DOHH2 (cell line): ENCODE measurements at regions not wholly inside any gene's neighbourhood (a gene's known extent, or its start where the extent isn't known, plus 50 kb on each side); places are given as distances from the start of the nearest gene placed in this dataset.

Source experiments
- H3F3A ChIP-seq: fragments of 200-600 bp; sonication (generic), shearing (Covaris generic); 2 replicates; pipeline ENCODE4 v1.6.0; 2016; ENCODE audit warnings: antibody characterized with exemption, mild to moderate bottlenecking; ENCODE audit not compliant: control insufficient read depth, insufficient read depth
- H3K27ac ChIP-seq: fragments of 200-600 bp; sonication (generic); 2 replicates; pipeline ENCODE4 v1.5.1; 2014; ENCODE audit warnings: low read depth, mild to moderate bottlenecking, low read length, moderate library complexity
- H3K27me3 ChIP-seq: fragments of 200-600 bp; sonication (generic); 2 replicates; pipeline ENCODE4 v1.6.1; 2014; ENCODE audit warnings: mild to moderate bottlenecking, low read length, mixed read lengths; ENCODE audit not compliant: control insufficient read depth
- H3K36me3 ChIP-seq: fragments of 200-600 bp; sonication (generic); 2 replicates; pipeline ENCODE4 v1.6.1; 2014; ENCODE audit warnings: mild to moderate bottlenecking, low read length, moderate library complexity, mixed read lengths; ENCODE audit not compliant: control insufficient read depth
- H3K4me1 ChIP-seq: fragments of 200-600 bp; sonication (generic); 2 replicates; pipeline ENCODE4 v1.6.1; 2014; ENCODE audit warnings: mild to moderate bottlenecking, low read length, mixed read lengths; ENCODE audit not compliant: control insufficient read depth
- H3K4me2 ChIP-seq: fragments of 200-600 bp; sonication (generic); 2 replicates; pipeline ENCODE4 v1.6.0; 2014; ENCODE audit warnings: mild to moderate bottlenecking, low read length, moderate library complexity
- H3K4me3 ChIP-seq: fragments of 200-600 bp; sonication (generic); 2 replicates; pipeline ENCODE4 v1.5.1; 2014; ENCODE audit warnings: mild to moderate bottlenecking, low read length, mixed read lengths
- H3K79me2 ChIP-seq: fragments of 200-600 bp; sonication (generic); 2 replicates; pipeline ENCODE4 v1.6.1; 2014; ENCODE audit warnings: mild to moderate bottlenecking, low read length, mixed read lengths; ENCODE audit not compliant: control insufficient read depth
- H3K9me2 ChIP-seq: fragments of 200-600 bp; sonication (generic); replicated peaks from 2 replicates; pipeline ENCODE4 v1.6.1; 2014; ENCODE audit warnings: mild to moderate bottlenecking, low read length, mixed read lengths; ENCODE audit not compliant: control insufficient read depth
- H3K9me3 ChIP-seq: fragments of 200-600 bp; sonication (generic); 2 replicates; pipeline ENCODE4 v1.6.1; 2014; ENCODE audit warnings: antibody characterized with exemption, low read length, mixed read lengths; ENCODE audit not compliant: control insufficient read depth, insufficient read depth
- H4K20me1 ChIP-seq: fragments of 200-600 bp; sonication (generic); 2 replicates; pipeline ENCODE4 v1.6.0; 2014; ENCODE audit warnings: low read depth, mild to moderate bottlenecking, antibody characterized with exemption, low read length, moderate library complexity; ENCODE audit not compliant: control insufficient read depth, insufficient read depth
- EZH2phosphoT487 ChIP-seq: fragments of 200-600 bp; sonication (generic); IDR thresholded peaks from 2 replicates; pipeline ENCODE4 v1.6.1; 2017; ENCODE audit warnings: borderline replicate concordance, mild to moderate bottlenecking, antibody characterized with exemption, low read length, moderate library complexity, mixed read lengths
- TF ChIP-seq, protein P1 (sequence below): fragments of 200-600 bp; sonication (generic); IDR thresholded peaks from one replicate; pipeline ENCODE4 v1.5.1; 2014; ENCODE audit warnings: antibody characterized with exemption, mild to moderate bottlenecking, low read depth, low read length; ENCODE audit not compliant: poor library complexity, severe bottlenecking

DNA sequence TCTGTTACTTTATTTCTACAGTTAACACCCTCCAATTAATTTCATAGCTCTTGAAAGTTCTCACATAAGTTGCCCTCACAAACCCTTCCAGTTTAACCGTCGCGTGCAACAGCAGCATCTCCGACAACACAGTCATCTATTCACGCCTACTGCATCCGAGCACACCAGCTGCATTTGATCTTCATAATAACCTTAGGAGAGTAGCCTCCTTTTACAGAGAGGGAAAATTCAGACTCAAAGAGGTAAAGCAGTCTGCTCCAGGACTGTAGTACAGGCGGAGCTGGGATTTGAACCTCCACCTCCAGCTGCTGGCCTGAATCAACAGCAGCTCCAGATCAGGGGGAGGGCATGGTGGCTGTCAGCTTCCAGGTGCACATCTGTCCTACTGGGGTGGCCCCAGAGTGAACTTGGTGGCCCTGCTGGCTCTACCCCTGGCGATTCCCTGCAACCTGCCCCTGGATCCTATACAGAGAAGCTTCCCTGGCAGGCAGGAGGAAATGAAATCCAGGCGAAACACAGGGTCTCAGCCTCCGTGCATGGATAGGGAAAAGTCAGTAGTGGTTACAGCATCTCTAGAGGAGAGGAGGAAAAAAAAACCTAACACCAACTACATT lies 71.6 kb upstream of the UNC5A start:
- TF ChIP-seq, protein P1, sequence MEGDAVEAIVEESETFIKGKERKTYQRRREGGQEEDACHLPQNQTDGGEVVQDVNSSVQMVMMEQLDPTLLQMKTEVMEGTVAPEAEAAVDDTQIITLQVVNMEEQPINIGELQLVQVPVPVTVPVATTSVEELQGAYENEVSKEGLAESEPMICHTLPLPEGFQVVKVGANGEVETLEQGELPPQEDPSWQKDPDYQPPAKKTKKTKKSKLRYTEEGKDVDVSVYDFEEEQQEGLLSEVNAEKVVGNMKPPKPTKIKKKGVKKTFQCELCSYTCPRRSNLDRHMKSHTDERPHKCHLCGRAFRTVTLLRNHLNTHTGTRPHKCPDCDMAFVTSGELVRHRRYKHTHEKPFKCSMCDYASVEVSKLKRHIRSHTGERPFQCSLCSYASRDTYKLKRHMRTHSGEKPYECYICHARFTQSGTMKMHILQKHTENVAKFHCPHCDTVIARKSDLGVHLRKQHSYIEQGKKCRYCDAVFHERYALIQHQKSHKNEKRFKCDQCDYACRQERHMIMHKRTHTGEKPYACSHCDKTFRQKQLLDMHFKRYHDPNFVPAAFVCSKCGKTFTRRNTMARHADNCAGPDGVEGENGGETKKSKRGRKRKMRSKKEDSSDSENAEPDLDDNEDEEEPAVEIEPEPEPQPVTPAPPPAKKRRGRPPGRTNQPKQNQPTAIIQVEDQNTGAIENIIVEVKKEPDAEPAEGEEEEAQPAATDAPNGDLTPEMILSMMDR = no peak
- TF ChIP-seq EZH2phosphoT487 = no peak
- no peaks in the 10 kb centered on the region for H3K4me1 ChIP-seq
- no peaks in the 10 kb centered on the region for H3K79me2 ChIP-seq
- H3K27ac ChIP-seq = no peak overlapping the region
- H3K36me3 ChIP-seq = no peaks in the 10 kb centered on the region
- H4K20me1 ChIP-seq = no peaks in the 10 kb centered on the region
- no peak overlapping the region for H3K4me2 ChIP-seq
- no peaks in the 10 kb centered on the region for H3K9me2 ChIP-seq
- no peaks in the 10 kb centered on the region for H3F3A ChIP-seq
- H3K27me3 ChIP-seq = peaks cover 10% of the 10 kb centered on the region
- H3K9me3 ChIP-seq = no peaks in the 10 kb centered on the region
- no peak overlapping the region for H3K4me3 ChIP-seq

DNA sequence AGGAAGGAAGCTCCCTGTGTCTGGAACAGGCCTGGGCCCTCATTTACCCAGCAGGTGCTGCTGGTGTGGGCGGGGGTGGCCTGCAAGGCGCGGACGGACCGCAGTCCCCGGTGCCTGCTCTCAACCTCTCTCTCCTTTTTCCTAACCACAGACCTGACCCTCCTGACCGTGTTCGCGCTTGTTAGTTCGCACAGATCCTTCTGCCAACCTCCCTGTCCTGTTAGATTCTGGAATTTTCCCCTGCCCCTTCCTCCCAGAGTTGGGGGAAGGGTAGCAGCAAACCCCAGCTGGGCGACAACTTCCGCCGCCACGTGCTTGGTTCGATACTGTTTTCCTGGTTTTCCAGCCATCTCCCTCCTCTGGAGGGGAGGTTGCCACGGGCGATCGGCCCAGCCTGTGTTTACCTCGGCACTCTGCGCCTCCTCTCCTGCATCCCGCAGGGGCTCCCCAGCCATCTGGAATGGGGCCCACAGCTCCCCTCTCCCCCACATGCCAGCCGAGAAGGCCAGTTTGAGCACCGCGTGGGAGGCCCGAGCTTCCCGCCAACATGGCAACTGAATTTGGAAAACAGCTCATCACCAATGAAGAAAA lies 70.8 kb upstream of the UNC5A start:
- H3K27ac ChIP-seq = no peak overlapping the region
- H4K20me1 ChIP-seq = no peaks in the 10 kb centered on the region
- H3K79me2 ChIP-seq = no peaks in the 10 kb centered on the region
- H3K4me1 ChIP-seq = no peaks in the 10 kb centered on the region
- H3K4me2 ChIP-seq = no peak overlapping the region
- TF ChIP-seq EZH2phosphoT487 = no peak
- TF ChIP-seq, protein P1 = no peak
- H3K9me2 ChIP-seq = no peaks in the 10 kb centered on the region
- no peak overlapping the region for H3K4me3 ChIP-seq
- no peaks in the 10 kb centered on the region for H3K36me3 ChIP-seq
- H3K27me3 ChIP-seq = peaks cover 17% of the 10 kb centered on the region
- no peaks in the 10 kb centered on the region for H3F3A ChIP-seq
- no peaks in the 10 kb centered on the region for H3K9me3 ChIP-seq

DNA sequence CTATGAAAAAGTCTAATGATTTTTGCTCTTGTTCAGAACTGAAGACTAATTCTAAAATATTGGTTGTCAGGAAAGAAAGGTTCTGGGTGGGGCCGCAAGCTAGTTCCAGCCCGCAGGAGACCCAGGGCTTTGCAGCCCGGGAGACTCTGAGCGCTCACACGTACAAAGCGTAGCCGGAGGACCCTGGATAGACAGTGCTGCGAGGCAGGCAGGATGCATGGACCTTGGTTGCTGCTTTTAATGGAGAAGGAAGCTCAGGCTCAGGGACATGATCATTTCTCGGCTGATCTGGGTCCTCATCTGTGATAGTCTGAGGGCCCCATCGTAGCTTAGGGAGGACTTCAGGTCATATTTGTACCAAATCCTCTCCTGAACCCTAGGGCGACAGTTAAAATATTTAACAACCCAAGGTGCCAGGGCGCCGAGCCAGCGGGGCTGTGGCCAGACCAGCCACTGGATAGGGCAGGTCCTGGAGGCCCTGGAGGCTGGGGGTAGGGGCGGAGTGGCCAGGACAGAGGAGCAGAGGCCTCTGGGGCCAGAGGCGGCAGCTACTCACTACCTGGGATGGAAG lies 70.1 kb upstream of the UNC5A start:
- no peaks in the 10 kb centered on the region for H3K36me3 ChIP-seq
- no peaks in the 10 kb centered on the region for H4K20me1 ChIP-seq
- peaks cover 22% of the 10 kb centered on the region for H3K27me3 ChIP-seq
- no peaks in the 10 kb centered on the region for H3K9me3 ChIP-seq
- H3K27ac ChIP-seq = no peak overlapping the region
- H3K4me1 ChIP-seq = no peaks in the 10 kb centered on the region
- H3K4me2 ChIP-seq = no peak overlapping the region
- no peak overlapping the region for H3K4me3 ChIP-seq
- no peaks in the 10 kb centered on the region for H3F3A ChIP-seq
- H3K79me2 ChIP-seq = no peaks in the 10 kb centered on the region
- H3K9me2 ChIP-seq = no peaks in the 10 kb centered on the region
- TF ChIP-seq EZH2phosphoT487 = no peak
- TF ChIP-seq, protein P1 = no peak
